Erythroblast (primary cell): ENCODE measurements at regions not wholly inside any gene's neighbourhood (a gene's known extent, or its start where the extent isn't known, plus 50 kb on each side); places are given as distances from the start of the nearest gene placed in this dataset.

Source experiments
- GATA1 ChIP-seq: IDR thresholded peaks from 2 replicates; pipeline ENCODE4 v1.6.1; 2011; ENCODE audit warnings: low read depth, mild to moderate bottlenecking, control low read depth, low read length, moderate library complexity
- POLR2A ChIP-seq: IDR thresholded peaks from 2 replicates; pipeline ENCODE4 v1.6.1; 2011; ENCODE audit warnings: mild to moderate bottlenecking, low read length

DNA sequence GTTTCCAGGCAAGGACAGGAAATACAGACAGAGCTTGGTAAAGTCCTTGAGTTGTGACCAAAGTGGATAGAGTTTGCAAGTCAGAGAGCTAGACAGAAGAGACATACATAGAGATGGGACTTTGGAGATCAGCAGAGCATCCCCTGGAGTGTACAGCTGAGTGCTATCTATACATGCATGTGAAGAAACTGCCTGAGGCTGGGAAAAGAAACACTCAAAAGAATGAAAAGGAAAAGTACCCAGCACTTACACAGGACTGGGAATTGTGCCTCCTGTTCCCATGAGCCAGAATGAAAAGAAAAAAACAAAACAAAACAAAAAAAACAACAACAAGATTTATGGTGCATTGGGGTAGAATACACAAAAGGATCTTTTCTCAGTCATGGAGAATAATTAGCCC, 606.4 kb downstream of the ZNF608 start:
- TF ChIP-seq POLR2A (no peak), GATA1 (no peak)
